HEK293 (cell line): ENCODE measurements at regions not wholly inside any gene's neighbourhood (a gene's known extent, or its start where the extent isn't known, plus 50 kb on each side); places are given as distances from the start of the nearest gene placed in this dataset.

ENCODE experiments used
- CTCF ChIA-PET: fragments of 350-600 bp; formaldehyde crosslinking; extraction: SDS; loops from one replicate; lab custom pipeline; 2021; ENCODE audit warnings: antibody characterized with exemption; lab: Yijun Ruan, JAX
- POLR2A ChIA-PET: fragments of 300-600 bp; formaldehyde crosslinking; extraction: SDS; loops from one replicate; lab custom pipeline; 2020; ENCODE audit warnings: antibody characterized with exemption, inconsistent platforms; lab: Yijun Ruan, JAX
- H3K27ac ChIP-seq: fragments of 200-500 bp; sonication (Bioruptor generic); 2 replicates; pipeline ENCODE4 v1.5.1; 2014; ENCODE audit warnings: low read depth, low read length, control low read depth, inconsistent platforms; ENCODE audit errors: extremely low read depth
- H3K36me3 ChIP-seq, 2 experiments: fragments of 200-500 bp in 1 of 2; sonication (Bioruptor generic) in 1 of 2; 1 replicate in 1 of 2; 2 replicates in 1 of 2; pipeline ENCODE4 v1.5.1; 2014 to 2017; ENCODE audit warnings: inconsistent platforms in 2 of 2, low read length in 2 of 2; ENCODE audit not compliant: control insufficient read depth in 2 of 2, insufficient read depth in 1 of 2
- H3K4me1 ChIP-seq: fragments of 200-500 bp; sonication (Bioruptor generic); 2 replicates; pipeline ENCODE4 v1.5.1; 2014; ENCODE audit warnings: mild to moderate bottlenecking, low read length, inconsistent platforms; ENCODE audit not compliant: control insufficient read depth, insufficient read depth
- H3K4me3 ChIP-seq: 2 replicates; pipeline ENCODE4 v1.5.1; 2011; ENCODE audit warnings: low read depth, mild to moderate bottlenecking, control low read depth, low read length, moderate library complexity
- H3K9me3 ChIP-seq: fragments of 200-500 bp; sonication (Bioruptor generic); 2 replicates; pipeline ENCODE4 v1.5.1; 2014; ENCODE audit warnings: low read depth, low read length, inconsistent platforms; ENCODE audit not compliant: control insufficient read depth, insufficient read depth
- GLIS2 ChIP-seq: fragments of 450-650 bp; formaldehyde crosslinking; IDR thresholded peaks from 2 replicates; pipeline ENCODE4 v1.5.1; 2016; ENCODE audit warnings: missing biosample characterization, missing genetic modification characterization
- HOXD13 ChIP-seq: sonication (generic); formaldehyde crosslinking; IDR thresholded peaks from 2 replicates; pipeline ENCODE4 v1.8.0; 2022; ENCODE audit warnings: missing genetic modification reagents, borderline replicate concordance
- KLF7 ChIP-seq: fragments of 450-650 bp; formaldehyde crosslinking; IDR thresholded peaks from 2 replicates; pipeline ENCODE4 v1.5.1; 2016; ENCODE audit warnings: missing biosample characterization, missing genetic modification characterization, borderline replicate concordance
- REPIN1 ChIP-seq: fragments of 450-650 bp; formaldehyde crosslinking; IDR thresholded peaks from 2 replicates; pipeline ENCODE4 v1.5.1; 2017; ENCODE audit warnings: missing biosample characterization, missing genetic modification characterization, low read depth
- ZBTB20 ChIP-seq: fragments of 450-650 bp; formaldehyde crosslinking; IDR thresholded peaks from 2 replicates; pipeline ENCODE4 v1.5.1; 2016; ENCODE audit warnings: missing biosample characterization, missing genetic modification characterization
- ZNF146 ChIP-seq: fragments of 450-650 bp; formaldehyde crosslinking; IDR thresholded peaks from 2 replicates; pipeline ENCODE4 v1.5.1; 2016; ENCODE audit warnings: missing biosample characterization, missing genetic modification characterization
- ZNF202 ChIP-seq: fragments of 450-650 bp; formaldehyde crosslinking; IDR thresholded peaks from 2 replicates; pipeline ENCODE4 v1.5.1; 2016; ENCODE audit warnings: missing biosample characterization, missing genetic modification characterization, borderline replicate concordance
- ZNF223 ChIP-seq: fragments of 450-650 bp; formaldehyde crosslinking; IDR thresholded peaks from 2 replicates; pipeline ENCODE4 v1.5.1; 2016; ENCODE audit warnings: missing biosample characterization, missing genetic modification characterization
- ZNF324 ChIP-seq: fragments of 450-650 bp; formaldehyde crosslinking; IDR thresholded peaks from 2 replicates; pipeline ENCODE4 v1.5.1; 2016; ENCODE audit warnings: missing biosample characterization, missing genetic modification characterization
- ZNF510 ChIP-seq: fragments of 450-650 bp; formaldehyde crosslinking; IDR thresholded peaks from 2 replicates; pipeline ENCODE4 v1.5.1; 2018; ENCODE audit warnings: mild to moderate bottlenecking, missing genetic modification characterization, missing biosample characterization; ENCODE audit not compliant: insufficient replicate concordance
- ZNF530 ChIP-seq: fragments of 450-650 bp; formaldehyde crosslinking; IDR thresholded peaks from 2 replicates; pipeline ENCODE4 v1.5.1; 2016; ENCODE audit warnings: low read depth, missing biosample characterization, missing genetic modification characterization
- ZNF544 ChIP-seq: fragments of 450-650 bp; formaldehyde crosslinking; IDR thresholded peaks from 2 replicates; pipeline ENCODE4 v1.5.0; 2017; ENCODE audit warnings: missing biosample characterization, missing genetic modification characterization
- ZNF549 ChIP-seq: fragments of 450-650 bp; IDR thresholded peaks from 2 replicates; pipeline ENCODE4 v1.5.1; 2018; ENCODE audit warnings: missing biosample characterization, missing genetic modification characterization, mild to moderate bottlenecking, inconsistent platforms, moderate library complexity
- ZNF596 ChIP-seq: fragments of 450-650 bp; IDR thresholded peaks from 2 replicates; pipeline ENCODE4 v1.5.0; 2018; ENCODE audit warnings: missing biosample characterization, mild to moderate bottlenecking, missing genetic modification characterization, moderate library complexity
- ZNF658 ChIP-seq: fragments of 450-650 bp; formaldehyde crosslinking; IDR thresholded peaks from 2 replicates; pipeline ENCODE4; 2016; ENCODE audit warnings: missing biosample characterization, missing genetic modification characterization
- ZNF670 ChIP-seq: fragments of 450-650 bp; formaldehyde crosslinking; IDR thresholded peaks from 2 replicates; pipeline ENCODE4 v1.5.1; 2016; ENCODE audit warnings: missing biosample characterization, missing genetic modification characterization, low read depth
- ZNF677 ChIP-seq: fragments of 450-650 bp; IDR thresholded peaks from 2 replicates; pipeline ENCODE4 v1.5.0; 2018; ENCODE audit warnings: missing biosample characterization, mild to moderate bottlenecking, missing genetic modification characterization, moderate library complexity
- ZNF76 ChIP-seq: fragments of 450-650 bp; formaldehyde crosslinking; IDR thresholded peaks from 2 replicates; pipeline ENCODE4; 2016; ENCODE audit warnings: low read depth, missing biosample characterization, missing genetic modification characterization, borderline replicate concordance
- ZSCAN16 ChIP-seq: fragments of 450-650 bp; formaldehyde crosslinking; IDR thresholded peaks from 2 replicates; pipeline ENCODE4 v1.5.1; 2016; ENCODE audit warnings: missing biosample characterization, missing genetic modification characterization
- TF ChIP-seq, protein P1 (sequence below): fragments of 450-650 bp; formaldehyde crosslinking; IDR thresholded peaks from 2 replicates; pipeline ENCODE4 v1.5.1; 2017; ENCODE audit warnings: missing biosample characterization, missing genetic modification characterization
- TF ChIP-seq, protein P2 (sequence below): fragments of 450-650 bp; formaldehyde crosslinking; IDR thresholded peaks from 2 replicates; pipeline ENCODE4 v1.5.1; 2016; ENCODE audit warnings: missing biosample characterization, missing genetic modification characterization, borderline replicate concordance
- TF ChIP-seq, protein P3 (sequence below): fragments of 450-650 bp; formaldehyde crosslinking; IDR thresholded peaks from 2 replicates; pipeline ENCODE4 v1.5.1; 2016; ENCODE audit warnings: missing biosample characterization, missing genetic modification characterization
- TF ChIP-seq, protein P4 (sequence below): fragments of 450-650 bp; formaldehyde crosslinking; IDR thresholded peaks from 2 replicates; pipeline ENCODE4 v1.5.1; 2017; ENCODE audit warnings: missing biosample characterization, missing genetic modification characterization

GRCh38 chr5:56514245-56514644 lies 281.1 kb upstream of the ANKRD55 start (continued):
- TF ChIP-seq REPIN1 (tag by site-specific recombination) (no peak), ZNF510 (no peak), ZNF223 (tag by site-specific recombination) (no peak), GLIS2 (tag by site-specific recombination) (no peak), HOXD13 (CRISPR knock-in tag) (no peak)

DNA sequence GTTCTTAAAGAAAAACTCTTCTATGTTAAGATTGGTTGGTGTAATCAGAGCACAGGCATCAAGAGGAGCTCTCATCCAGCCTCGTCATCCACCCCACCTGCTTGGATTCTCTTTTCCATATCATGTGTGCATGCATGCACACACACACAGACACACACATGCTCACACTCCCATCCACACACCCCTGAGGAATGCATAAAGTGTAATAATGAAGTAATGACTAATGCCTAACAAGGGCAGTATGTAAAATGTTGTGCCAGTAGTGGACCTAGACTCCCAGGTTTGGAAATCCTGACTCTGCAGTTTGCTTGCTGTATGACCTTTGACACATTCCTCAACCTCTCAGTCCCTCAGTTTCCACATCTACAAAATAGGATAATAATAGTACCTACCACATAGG lies 280.0 kb upstream of the ANKRD55 start:
- no peaks in the 10 kb centered on the region for H3K36me3 ChIP-seq
- no peak overlapping the region for H3K27ac ChIP-seq
- POLR2A ChIA-PET = no interaction called here
- H3K9me3 ChIP-seq = no peaks in the 10 kb centered on the region
- H3K4me1 ChIP-seq = 0 out of 2 replicates have a peak, but pooled peaks cover 5% of the 10 kb centered on the region
- CTCF ChIA-PET = interaction anchor here (0.9 kb wide), 1 partner anchor 243 kb away, joined by 3 read pairs; no protein-coding TSS in a partner anchor
- no peak for TF ChIP-seq KLF7 (tag by site-specific recombination)
- no peak for TF ChIP-seq ZNF202
- no peak for TF ChIP-seq ZNF324 (tag by site-specific recombination)
- no peak for TF ChIP-seq ZNF670 (tag by site-specific recombination)
- no peak for TF ChIP-seq ZNF76 (tag by site-specific recombination)
- TF ChIP-seq ZBTB20 = no peak
- TF ChIP-seq, protein P1, sequence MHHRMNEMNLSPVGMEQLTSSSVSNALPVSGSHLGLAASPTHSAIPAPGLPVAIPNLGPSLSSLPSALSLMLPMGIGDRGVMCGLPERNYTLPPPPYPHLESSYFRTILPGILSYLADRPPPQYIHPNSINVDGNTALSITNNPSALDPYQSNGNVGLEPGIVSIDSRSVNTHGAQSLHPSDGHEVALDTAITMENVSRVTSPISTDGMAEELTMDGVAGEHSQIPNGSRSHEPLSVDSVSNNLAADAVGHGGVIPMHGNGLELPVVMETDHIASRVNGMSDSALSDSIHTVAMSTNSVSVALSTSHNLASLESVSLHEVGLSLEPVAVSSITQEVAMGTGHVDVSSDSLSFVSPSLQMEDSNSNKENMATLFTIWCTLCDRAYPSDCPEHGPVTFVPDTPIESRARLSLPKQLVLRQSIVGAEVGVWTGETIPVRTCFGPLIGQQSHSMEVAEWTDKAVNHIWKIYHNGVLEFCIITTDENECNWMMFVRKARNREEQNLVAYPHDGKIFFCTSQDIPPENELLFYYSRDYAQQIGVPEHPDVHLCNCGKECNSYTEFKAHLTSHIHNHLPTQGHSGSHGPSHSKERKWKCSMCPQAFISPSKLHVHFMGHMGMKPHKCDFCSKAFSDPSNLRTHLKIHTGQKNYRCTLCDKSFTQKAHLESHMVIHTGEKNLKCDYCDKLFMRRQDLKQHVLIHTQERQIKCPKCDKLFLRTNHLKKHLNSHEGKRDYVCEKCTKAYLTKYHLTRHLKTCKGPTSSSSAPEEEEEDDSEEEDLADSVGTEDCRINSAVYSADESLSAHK (tag by site-specific recombination) = no peak
- TF ChIP-seq, protein P2, sequence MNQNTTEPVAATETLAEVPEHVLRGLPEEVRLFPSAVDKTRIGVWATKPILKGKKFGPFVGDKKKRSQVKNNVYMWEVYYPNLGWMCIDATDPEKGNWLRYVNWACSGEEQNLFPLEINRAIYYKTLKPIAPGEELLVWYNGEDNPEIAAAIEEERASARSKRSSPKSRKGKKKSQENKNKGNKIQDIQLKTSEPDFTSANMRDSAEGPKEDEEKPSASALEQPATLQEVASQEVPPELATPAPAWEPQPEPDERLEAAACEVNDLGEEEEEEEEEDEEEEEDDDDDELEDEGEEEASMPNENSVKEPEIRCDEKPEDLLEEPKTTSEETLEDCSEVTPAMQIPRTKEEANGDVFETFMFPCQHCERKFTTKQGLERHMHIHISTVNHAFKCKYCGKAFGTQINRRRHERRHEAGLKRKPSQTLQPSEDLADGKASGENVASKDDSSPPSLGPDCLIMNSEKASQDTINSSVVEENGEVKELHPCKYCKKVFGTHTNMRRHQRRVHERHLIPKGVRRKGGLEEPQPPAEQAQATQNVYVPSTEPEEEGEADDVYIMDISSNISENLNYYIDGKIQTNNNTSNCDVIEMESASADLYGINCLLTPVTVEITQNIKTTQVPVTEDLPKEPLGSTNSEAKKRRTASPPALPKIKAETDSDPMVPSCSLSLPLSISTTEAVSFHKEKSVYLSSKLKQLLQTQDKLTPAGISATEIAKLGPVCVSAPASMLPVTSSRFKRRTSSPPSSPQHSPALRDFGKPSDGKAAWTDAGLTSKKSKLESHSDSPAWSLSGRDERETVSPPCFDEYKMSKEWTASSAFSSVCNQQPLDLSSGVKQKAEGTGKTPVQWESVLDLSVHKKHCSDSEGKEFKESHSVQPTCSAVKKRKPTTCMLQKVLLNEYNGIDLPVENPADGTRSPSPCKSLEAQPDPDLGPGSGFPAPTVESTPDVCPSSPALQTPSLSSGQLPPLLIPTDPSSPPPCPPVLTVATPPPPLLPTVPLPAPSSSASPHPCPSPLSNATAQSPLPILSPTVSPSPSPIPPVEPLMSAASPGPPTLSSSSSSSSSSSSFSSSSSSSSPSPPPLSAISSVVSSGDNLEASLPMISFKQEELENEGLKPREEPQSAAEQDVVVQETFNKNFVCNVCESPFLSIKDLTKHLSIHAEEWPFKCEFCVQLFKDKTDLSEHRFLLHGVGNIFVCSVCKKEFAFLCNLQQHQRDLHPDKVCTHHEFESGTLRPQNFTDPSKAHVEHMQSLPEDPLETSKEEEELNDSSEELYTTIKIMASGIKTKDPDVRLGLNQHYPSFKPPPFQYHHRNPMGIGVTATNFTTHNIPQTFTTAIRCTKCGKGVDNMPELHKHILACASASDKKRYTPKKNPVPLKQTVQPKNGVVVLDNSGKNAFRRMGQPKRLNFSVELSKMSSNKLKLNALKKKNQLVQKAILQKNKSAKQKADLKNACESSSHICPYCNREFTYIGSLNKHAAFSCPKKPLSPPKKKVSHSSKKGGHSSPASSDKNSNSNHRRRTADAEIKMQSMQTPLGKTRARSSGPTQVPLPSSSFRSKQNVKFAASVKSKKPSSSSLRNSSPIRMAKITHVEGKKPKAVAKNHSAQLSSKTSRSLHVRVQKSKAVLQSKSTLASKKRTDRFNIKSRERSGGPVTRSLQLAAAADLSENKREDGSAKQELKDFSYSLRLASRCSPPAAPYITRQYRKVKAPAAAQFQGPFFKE (tag by site-specific recombination) = no peak
- TF ChIP-seq ZNF544 = no peak
- no peak for TF ChIP-seq ZNF658 (tag by site-specific recombination)
- TF ChIP-seq ZNF677 (tag by site-specific recombination) = no peak
- TF ChIP-seq, protein P3, sequence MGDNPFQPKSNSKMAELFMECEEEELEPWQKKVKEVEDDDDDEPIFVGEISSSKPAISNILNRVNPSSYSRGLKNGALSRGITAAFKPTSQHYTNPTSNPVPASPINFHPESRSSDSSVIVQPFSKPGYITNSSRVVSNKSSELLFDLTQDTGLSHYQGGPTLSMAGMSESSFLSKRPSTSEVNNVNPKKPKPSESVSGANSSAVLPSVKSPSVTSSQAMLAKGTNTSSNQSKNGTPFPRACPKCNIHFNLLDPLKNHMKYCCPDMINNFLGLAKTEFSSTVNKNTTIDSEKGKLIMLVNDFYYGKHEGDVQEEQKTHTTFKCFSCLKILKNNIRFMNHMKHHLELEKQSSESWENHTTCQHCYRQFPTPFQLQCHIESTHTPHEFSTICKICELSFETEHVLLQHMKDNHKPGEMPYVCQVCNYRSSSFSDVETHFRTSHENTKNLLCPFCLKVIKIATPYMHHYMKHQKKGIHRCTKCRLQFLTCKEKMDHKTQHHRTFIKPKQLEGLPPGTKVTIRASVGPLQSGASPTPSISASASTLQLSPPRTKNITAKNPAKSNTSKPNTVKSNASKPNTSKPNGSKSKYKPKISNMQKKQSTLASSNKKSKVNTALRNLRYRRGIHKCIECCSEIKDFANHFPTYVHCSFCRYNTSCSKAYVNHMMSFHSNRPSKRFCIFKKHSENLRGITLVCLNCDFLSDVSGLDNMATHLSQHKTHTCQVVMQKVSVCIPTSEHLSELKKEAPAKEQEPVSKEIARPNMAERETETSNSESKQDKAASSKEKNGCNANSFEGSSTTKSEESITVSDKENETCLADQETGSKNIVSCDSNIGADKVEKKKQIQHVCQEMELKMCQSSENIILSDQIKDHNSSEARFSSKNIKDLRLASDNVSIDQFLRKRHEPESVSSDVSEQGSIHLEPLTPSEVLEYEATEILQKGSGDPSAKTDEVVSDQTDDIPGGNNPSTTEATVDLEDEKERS (tag by site-specific recombination) = no peak
- TF ChIP-seq ZNF596 = no peak
- no peak for TF ChIP-seq ZNF530 (tag by site-specific recombination)
- no peak for TF ChIP-seq ZNF146 (tag by site-specific recombination)
- TF ChIP-seq ZSCAN16 (tag by site-specific recombination) = no peak
- TF ChIP-seq, protein P4, sequence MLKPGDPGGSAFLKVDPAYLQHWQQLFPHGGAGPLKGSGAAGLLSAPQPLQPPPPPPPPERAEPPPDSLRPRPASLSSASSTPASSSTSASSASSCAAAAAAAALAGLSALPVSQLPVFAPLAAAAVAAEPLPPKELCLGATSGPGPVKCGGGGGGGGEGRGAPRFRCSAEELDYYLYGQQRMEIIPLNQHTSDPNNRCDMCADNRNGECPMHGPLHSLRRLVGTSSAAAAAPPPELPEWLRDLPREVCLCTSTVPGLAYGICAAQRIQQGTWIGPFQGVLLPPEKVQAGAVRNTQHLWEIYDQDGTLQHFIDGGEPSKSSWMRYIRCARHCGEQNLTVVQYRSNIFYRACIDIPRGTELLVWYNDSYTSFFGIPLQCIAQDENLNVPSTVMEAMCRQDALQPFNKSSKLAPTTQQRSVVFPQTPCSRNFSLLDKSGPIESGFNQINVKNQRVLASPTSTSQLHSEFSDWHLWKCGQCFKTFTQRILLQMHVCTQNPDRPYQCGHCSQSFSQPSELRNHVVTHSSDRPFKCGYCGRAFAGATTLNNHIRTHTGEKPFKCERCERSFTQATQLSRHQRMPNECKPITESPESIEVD = no peak
- no peak for TF ChIP-seq ZNF549 (tag by site-specific recombination)
- no peak overlapping the region for H3K4me3 ChIP-seq
